IPS DF 19.7 (cell line): ENCODE measurements at regions not wholly inside any gene's neighbourhood (a gene's known extent, or its start where the extent isn't known, plus 50 kb on each side); places are given as distances from the start of the nearest gene placed in this dataset.

Experiments used
- DNase-seq: peaks from one replicate; pipeline ENCODE4 v3.0.0-alpha.2; 2013; ENCODE audit warnings: low read depth, low spot score

DNA sequence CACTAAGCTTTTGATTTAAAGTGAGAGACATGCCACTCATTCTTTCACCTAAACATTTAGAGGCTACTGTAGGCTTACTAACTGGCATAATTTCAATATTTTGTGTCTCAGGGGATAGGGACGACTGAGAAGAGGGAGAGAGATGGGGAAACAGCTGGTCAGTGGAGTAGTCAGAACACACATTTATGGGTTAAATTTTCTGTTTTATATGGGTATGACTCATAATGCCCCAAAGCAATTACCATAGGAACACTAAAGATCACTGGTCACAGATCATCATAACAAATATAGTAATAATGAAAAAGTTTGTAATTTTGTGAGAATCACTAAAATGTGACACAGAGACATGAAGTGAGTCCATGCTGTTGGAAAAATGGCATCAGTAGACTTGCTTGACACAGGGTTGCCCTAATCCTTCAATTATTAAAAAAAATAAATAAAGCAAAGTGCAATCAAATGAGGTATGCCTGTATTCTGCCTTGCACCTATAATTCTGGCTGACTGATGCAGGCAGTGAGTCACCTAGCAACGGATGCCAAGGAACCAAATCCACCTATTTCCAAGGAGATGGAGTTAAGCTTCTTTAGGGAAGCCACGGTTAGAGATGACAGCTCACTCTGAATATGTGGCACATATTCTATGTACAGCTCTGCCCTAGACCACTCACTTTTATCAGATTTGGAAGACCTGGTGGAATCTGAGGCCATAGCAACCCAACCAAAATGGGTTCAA lies 166.1 kb downstream of the MARCHF11 start:
- no peak for DNase-seq

DNA sequence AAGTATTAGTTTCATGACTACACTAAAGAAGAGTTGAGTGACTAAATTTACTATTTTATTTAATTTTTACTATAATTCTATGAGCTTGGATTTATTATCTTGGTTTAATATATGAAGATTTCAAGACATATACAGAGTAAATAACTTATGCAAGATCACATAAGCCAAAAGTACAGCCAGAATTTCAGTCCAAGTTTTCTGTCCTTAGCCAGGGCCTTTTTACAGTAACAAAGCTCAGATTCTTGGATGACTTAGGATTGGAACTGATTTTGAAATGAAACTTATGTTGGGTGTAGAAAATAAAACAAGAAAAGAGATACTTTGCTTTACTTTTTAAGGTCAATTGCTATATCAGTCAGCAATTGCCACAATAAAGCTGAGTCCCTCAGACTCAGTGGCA lies 170.3 kb downstream of the MARCHF11 start:
- no peak for DNase-seq

DNA sequence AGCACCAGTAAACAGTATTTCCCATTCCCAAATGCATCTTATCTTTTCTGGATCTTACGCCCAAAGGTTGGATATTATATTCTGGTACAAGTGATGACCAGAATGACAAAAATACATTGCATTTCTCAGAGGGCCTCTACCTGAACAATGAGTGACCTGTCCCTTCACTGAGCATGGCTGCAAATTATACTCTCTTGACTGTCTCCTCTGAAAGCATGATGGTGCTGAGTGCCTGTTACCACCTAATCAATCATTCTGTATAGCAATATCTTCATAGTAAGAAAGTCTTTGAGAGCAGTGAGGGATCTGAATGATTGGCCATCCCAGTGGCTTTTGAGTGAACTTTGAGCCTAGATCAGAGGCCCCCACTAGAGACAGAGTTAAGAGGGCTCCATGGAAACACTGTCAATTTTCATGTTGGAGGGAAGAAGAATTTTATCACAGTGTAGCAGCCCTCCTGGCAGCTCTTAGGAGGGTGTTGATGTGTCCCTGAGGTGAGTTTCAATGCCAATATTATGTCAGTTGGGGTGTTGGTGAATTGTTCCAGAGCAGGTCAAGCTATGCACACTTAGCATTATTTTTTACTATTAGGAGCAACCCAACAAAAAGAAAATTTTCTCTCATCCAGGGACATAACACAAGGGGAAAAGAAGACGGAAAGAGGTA lies 171.7 kb downstream of the MARCHF11 start:
- no peak for DNase-seq

DNA sequence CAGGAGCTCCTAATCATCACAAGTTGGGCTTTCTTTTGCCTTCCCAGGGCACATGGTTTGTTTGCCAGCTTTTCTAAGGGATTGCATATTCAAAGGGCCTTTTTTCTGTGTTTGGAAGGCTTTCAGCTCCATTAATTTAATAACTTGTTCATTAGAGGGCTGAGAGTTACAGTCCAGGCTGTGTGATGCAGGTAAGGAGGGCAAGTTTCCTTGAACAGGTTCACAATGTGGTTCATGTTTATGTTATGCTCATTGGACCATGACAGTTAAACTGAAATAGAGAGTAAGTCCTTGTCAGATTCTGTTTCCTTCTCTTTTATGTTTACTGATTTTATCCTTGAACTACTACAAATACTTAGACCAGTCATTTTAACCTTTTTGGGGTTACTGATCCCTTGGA lies 174.4 kb downstream of the MARCHF11 start:
- no peak for DNase-seq

DNA sequence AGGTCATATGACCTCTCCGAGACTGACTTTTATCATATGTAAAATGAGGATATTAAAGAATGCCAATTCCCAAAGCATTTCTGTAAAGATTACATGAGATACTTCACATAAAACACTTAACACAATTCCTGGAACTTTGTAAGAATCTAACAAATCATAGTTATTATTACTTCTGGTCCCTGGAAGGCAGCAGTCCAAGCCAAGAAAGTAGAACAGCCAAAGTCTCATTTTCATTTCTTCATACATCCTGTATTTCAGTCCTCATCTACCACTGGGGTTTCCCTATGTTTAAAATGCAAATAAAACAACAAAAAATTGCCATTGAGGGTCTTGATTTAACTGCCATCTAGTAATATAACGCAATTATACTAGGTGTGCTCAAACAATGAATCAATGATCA lies 179.5 kb downstream of the MARCHF11 start:
- DNase-seq = no peak

DNA sequence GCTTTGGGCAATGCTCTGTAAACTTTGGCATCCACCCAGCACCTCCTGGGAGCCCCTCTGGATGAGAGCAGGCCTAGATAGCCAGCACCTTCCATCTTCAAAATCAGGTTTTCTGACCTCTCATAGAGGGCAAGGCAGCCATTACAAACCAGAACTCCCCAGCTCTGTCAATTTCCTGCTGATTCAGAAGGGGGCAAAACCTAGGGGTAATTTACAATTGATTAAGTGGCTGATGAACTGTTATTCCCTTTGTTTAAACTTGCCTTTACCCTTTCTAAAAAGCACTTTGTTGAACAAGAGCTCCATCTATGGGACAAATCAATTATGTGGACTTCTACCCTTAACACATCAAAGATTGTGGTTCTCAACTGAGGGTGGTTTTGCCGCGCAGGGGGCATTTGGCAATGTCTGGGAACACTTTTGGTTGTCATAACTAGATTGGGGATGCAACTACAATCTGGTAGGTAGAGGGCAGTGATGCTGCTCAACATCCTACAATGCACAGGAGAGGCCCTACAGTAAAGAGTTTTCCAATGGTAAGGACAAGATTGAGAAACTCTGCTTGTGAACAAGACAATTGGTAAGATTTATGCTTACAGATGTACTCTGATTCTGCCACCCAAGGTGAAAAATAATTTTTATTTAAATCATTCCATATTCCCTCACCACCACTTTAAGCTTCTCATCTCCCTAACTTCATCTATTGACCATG lies 184.1 kb downstream of the MARCHF11 start:
- DNase-seq = peak; percentile 12

DNA sequence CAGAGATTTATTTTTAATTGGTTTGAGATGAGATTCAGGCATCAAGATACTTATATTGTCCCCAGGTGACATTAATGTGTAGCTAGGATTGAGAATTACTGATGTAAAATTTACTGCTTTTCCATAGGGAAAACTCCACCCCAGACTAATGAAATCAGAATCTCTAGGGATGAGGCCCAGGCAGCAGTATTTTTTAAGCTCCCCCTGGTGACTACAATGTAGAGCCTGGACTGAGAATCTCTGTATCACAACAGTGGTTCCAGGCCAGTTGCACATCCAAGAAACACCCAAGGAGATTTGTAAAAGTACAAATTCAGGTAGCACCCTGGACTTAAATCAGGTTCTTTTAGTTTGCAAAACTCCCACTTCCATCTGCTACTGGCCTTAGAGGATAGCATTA lies 185.7 kb downstream of the MARCHF11 start:
- DNase-seq = no peak

DNA sequence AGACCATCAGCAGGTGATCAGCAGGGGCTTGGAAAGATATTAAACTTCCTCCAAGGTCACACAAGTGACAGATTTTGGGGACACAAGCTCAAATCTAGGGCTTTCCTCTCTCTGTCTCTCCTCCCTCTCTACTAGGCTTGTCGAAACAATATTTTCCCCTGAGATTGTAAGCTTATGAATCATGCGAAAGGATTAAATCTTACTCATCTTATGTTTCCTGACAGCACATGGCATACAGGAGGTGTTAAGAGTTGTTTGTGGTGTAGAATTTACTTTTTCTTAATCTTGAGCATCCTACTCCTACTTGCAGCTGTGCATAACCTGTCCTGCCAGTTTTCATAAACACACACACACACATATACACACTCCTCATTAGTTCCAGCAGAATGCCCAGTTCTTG lies 186.3 kb downstream of the MARCHF11 start:
- DNase-seq = no peak

DNA sequence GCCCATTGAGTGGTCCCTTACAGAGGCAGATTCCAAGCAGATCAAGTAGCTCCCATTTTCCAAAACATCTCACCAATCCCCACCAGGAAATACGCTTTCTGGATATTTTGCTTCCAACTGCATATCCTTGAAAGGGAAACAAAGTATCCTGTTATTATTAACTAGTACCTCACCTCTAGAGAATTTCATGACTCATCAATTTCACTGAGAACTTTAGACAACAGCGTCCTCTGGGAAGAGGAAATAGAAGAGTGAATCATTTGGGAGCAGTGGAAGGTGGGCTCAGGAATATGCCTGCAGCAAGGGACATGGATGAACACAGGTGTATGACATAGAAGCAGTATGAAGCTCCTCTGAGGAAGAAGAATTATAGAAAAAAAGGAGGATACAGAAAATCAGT lies 186.7 kb downstream of the MARCHF11 start:
- no peak for DNase-seq

DNA sequence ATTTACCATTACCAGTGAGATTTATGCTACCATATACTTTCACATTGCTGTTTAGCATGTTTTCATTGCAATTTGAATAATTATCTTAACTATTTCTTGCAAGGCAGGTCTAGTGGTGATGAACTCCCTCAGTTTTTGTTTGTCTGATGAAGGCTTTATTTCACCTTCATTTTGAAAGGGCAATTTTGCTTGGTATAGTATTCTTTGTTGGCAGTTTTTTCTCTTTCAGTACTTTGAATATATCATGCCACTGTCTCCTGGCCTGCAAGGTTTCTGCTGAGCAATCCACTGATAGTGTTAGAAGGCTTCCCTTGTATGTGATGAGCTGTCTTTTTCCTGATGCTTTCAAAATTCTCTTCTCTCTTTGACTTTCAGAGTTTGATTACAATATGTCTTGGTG lies 188.0 kb downstream of the MARCHF11 start:
- DNase-seq = no peak
